Liver (tissue), 2 donors: ENCODE measurements at regions not wholly inside any gene's neighbourhood (a gene's known extent, or its start where the extent isn't known, plus 50 kb on each side); places are given as distances from the start of the nearest gene placed in this dataset.
"Not testable (repeated sequence)": the region's sequence is repeated elsewhere in the genome, so short reads cannot be mapped to it uniquely, and the experiment has no call there.

ENCODE experiments used
- TF ChIP-seq, protein P1 (sequence below): fragments of 150-350 bp; IDR thresholded peaks from 2 replicates; pipeline ENCODE4 v1.5.1; 2017; ENCODE audit warnings: improper control_type of control experiment, low read depth, low read length; ENCODE audit not compliant: missing input control
- TF ChIP-seq, protein P2 (sequence below): IDR thresholded peaks from 2 replicates; pipeline ENCODE4 v1.6.1; 2016; ENCODE audit warnings: antibody characterized with exemption
- TF ChIP-seq, protein P3 (sequence below): IDR thresholded peaks from 2 replicates; pipeline ENCODE4 v1.6.1; 2016; ENCODE audit warnings: antibody characterized with exemption, mild to moderate bottlenecking
- donor health status: healthy.

DNA sequence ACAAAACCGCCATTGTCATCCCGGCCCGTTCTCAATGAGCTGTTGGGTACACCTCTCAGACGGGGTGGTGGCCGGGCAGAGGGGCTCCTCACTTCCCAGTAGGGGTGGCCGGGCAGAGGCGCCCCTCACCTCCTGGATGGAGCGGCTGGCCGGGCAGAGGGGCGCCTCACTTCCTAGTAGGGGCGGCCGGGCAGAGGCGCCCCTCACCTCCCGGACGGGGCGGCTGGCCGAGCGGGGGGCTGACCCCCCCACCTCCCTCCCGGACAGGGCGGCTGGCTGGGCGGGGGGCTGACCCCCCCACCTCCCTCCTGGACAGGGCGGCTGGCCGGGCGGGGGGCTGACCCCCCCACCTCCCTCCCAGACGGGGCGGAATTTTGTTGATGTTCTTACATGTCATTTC, 1558.3 kb upstream of the CDH9 start:
- TF ChIP-seq, protein P1, sequence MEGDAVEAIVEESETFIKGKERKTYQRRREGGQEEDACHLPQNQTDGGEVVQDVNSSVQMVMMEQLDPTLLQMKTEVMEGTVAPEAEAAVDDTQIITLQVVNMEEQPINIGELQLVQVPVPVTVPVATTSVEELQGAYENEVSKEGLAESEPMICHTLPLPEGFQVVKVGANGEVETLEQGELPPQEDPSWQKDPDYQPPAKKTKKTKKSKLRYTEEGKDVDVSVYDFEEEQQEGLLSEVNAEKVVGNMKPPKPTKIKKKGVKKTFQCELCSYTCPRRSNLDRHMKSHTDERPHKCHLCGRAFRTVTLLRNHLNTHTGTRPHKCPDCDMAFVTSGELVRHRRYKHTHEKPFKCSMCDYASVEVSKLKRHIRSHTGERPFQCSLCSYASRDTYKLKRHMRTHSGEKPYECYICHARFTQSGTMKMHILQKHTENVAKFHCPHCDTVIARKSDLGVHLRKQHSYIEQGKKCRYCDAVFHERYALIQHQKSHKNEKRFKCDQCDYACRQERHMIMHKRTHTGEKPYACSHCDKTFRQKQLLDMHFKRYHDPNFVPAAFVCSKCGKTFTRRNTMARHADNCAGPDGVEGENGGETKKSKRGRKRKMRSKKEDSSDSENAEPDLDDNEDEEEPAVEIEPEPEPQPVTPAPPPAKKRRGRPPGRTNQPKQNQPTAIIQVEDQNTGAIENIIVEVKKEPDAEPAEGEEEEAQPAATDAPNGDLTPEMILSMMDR, result not testable (repeated sequence)
- TF ChIP-seq, protein P2, sequence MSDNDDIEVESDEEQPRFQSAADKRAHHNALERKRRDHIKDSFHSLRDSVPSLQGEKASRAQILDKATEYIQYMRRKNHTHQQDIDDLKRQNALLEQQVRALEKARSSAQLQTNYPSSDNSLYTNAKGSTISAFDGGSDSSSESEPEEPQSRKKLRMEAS, result not testable (repeated sequence)
- TF ChIP-seq, protein P3, sequence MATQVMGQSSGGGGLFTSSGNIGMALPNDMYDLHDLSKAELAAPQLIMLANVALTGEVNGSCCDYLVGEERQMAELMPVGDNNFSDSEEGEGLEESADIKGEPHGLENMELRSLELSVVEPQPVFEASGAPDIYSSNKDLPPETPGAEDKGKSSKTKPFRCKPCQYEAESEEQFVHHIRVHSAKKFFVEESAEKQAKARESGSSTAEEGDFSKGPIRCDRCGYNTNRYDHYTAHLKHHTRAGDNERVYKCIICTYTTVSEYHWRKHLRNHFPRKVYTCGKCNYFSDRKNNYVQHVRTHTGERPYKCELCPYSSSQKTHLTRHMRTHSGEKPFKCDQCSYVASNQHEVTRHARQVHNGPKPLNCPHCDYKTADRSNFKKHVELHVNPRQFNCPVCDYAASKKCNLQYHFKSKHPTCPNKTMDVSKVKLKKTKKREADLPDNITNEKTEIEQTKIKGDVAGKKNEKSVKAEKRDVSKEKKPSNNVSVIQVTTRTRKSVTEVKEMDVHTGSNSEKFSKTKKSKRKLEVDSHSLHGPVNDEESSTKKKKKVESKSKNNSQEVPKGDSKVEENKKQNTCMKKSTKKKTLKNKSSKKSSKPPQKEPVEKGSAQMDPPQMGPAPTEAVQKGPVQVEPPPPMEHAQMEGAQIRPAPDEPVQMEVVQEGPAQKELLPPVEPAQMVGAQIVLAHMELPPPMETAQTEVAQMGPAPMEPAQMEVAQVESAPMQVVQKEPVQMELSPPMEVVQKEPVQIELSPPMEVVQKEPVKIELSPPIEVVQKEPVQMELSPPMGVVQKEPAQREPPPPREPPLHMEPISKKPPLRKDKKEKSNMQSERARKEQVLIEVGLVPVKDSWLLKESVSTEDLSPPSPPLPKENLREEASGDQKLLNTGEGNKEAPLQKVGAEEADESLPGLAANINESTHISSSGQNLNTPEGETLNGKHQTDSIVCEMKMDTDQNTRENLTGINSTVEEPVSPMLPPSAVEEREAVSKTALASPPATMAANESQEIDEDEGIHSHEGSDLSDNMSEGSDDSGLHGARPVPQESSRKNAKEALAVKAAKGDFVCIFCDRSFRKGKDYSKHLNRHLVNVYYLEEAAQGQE, result not testable (repeated sequence)
